ENCODE measurements at regions not wholly inside any gene's neighbourhood (a gene's known extent, or its start where the extent isn't known, plus 50 kb on each side); places are given as distances from the start of the nearest gene placed in this dataset.

DNA sequence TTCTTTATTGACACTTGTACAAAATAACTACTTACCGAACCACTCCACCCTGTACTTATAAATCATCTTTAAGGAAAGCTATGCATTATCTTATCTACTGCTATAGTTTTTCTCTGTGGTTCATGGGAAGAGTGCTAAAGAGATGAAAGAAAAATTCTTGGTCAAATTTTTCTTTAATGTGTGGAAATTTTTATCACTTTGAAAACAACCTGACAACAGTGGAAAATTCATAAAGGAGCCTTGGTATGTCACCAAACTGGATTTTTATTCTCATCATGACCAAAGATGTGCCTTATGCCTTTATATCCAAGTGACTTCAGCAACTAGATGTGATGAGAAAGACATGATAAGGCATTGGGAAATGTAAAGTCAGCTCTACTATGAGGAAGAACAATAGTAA, 67.2 kb upstream of the SPP1 start:
- in situ Hi-C loops (cut with HindIII; ENCODE audit: low pct_unique_long_range_greater_than_20kb, low sequenced_read_pairs): no loop called here
- TF ChIP-seq, protein P1, sequence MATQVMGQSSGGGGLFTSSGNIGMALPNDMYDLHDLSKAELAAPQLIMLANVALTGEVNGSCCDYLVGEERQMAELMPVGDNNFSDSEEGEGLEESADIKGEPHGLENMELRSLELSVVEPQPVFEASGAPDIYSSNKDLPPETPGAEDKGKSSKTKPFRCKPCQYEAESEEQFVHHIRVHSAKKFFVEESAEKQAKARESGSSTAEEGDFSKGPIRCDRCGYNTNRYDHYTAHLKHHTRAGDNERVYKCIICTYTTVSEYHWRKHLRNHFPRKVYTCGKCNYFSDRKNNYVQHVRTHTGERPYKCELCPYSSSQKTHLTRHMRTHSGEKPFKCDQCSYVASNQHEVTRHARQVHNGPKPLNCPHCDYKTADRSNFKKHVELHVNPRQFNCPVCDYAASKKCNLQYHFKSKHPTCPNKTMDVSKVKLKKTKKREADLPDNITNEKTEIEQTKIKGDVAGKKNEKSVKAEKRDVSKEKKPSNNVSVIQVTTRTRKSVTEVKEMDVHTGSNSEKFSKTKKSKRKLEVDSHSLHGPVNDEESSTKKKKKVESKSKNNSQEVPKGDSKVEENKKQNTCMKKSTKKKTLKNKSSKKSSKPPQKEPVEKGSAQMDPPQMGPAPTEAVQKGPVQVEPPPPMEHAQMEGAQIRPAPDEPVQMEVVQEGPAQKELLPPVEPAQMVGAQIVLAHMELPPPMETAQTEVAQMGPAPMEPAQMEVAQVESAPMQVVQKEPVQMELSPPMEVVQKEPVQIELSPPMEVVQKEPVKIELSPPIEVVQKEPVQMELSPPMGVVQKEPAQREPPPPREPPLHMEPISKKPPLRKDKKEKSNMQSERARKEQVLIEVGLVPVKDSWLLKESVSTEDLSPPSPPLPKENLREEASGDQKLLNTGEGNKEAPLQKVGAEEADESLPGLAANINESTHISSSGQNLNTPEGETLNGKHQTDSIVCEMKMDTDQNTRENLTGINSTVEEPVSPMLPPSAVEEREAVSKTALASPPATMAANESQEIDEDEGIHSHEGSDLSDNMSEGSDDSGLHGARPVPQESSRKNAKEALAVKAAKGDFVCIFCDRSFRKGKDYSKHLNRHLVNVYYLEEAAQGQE (IDR thresholded peaks at IDR 0.05; ENCODE audit: insufficient read depth in 1 of 2, low read depth in 2 of 2, low read length in 1 of 2): no peak
- no peak for TF ChIP-seq SIN3A (IDR thresholded peaks at IDR 0.05; ENCODE audit: borderline replicate concordance, insufficient read depth, low read depth, low read length)
- TF ChIP-seq, protein P2, sequence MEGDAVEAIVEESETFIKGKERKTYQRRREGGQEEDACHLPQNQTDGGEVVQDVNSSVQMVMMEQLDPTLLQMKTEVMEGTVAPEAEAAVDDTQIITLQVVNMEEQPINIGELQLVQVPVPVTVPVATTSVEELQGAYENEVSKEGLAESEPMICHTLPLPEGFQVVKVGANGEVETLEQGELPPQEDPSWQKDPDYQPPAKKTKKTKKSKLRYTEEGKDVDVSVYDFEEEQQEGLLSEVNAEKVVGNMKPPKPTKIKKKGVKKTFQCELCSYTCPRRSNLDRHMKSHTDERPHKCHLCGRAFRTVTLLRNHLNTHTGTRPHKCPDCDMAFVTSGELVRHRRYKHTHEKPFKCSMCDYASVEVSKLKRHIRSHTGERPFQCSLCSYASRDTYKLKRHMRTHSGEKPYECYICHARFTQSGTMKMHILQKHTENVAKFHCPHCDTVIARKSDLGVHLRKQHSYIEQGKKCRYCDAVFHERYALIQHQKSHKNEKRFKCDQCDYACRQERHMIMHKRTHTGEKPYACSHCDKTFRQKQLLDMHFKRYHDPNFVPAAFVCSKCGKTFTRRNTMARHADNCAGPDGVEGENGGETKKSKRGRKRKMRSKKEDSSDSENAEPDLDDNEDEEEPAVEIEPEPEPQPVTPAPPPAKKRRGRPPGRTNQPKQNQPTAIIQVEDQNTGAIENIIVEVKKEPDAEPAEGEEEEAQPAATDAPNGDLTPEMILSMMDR (IDR thresholded peaks at IDR 0.05): no peak
- ATAC-seq: no peak
- Histone ChIP-seq H3K27me3 (ENCODE audit: control insufficient read depth, insufficient read depth, low read length) (no peaks in the 10 kb centered on the region), H3K4me1 (ENCODE audit: control insufficient read depth, insufficient read depth, low read length) (no peaks in the 10 kb centered on the region), H3K9me3 (ENCODE audit: control insufficient read depth, insufficient read depth, low read depth, low read length) (no peaks in the 10 kb centered on the region), H3K4me3 (ENCODE audit: low read depth in 2 of 2, low read length in 2 of 2) (no peak overlapping the region), H3K27ac (ENCODE audit: low read length) (no peak overlapping the region), H3K36me3 (ENCODE audit: control insufficient read depth, insufficient read depth, low read length) (no peaks in the 10 kb centered on the region)
- CTCF ChIA-PET: no interaction called here
- no TSS peak for BruUV-seq (replicated peaks)
- intact Hi-C loops (cut with micrococcal nuclease; ENCODE audit: unreplicated experiment): no loop called here
- no peak for DNase-seq (ENCODE audit: low read depth, low spot score)
- POLR2A ChIA-PET: no interaction called here

DNA sequence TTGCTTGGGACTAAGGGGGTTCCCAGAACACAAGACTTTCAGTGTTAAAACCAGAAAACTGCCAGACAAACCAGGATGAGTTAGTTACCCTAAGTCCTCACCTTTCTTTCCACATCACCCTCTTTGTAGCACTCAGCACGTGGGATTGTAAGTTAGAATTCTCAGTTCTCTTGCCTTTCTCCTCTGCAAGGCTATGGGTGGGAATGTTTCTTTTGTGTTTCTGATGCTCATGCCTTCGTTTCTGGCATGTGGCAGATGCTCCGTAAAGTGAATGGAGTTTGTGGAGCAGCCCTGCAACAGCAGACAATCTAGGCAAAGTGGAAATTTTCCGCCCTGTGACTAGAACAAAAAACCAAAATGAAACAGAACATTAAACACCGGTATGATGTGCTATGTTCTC, 64.7 kb upstream of the SPP1 start:
- Histone ChIP-seq H3K27ac (ENCODE audit: low read length) (no peak overlapping the region), H3K4me3 (ENCODE audit: low read depth in 2 of 2, low read length in 2 of 2) (no peak overlapping the region), H3K27me3 (ENCODE audit: control insufficient read depth, insufficient read depth, low read length) (no peaks in the 10 kb centered on the region), H3K36me3 (ENCODE audit: control insufficient read depth, insufficient read depth, low read length) (no peaks in the 10 kb centered on the region), H3K9me3 (ENCODE audit: control insufficient read depth, insufficient read depth, low read depth, low read length) (no peaks in the 10 kb centered on the region), H3K4me1 (ENCODE audit: control insufficient read depth, insufficient read depth, low read length) (no peaks in the 10 kb centered on the region)
- in situ Hi-C loops (cut with HindIII; ENCODE audit: low pct_unique_long_range_greater_than_20kb, low sequenced_read_pairs): no loop called here
- POLR2A ChIA-PET: no interaction called here
- BruUV-seq (replicated peaks): no TSS peak
- intact Hi-C loops (cut with micrococcal nuclease; ENCODE audit: unreplicated experiment): no loop called here
- DNase-seq (ENCODE audit: low read depth, low spot score): no peak
- no peak for ATAC-seq
- TF ChIP-seq POLR2AphosphoS5 (IDR thresholded peaks at IDR 0.05; ENCODE audit: low read depth, low read length) (no peak), SIN3A (IDR thresholded peaks at IDR 0.05; ENCODE audit: borderline replicate concordance, insufficient read depth, low read depth, low read length) (no peak), TCF7L2 (IDR thresholded peaks at IDR 0.05; ENCODE audit: low read depth, low read length) (no peak)
- TF ChIP-seq, protein P1 (IDR thresholded peaks at IDR 0.05; ENCODE audit: insufficient read depth in 1 of 2, low read depth in 2 of 2, low read length in 1 of 2): no peak
- TF ChIP-seq, protein P2 (IDR thresholded peaks at IDR 0.05): no peak
- CTCF ChIA-PET: no interaction called here

All from Panc1 (cell line).